Fibroblast of lung (primary cell): ENCODE measurements at regions not wholly inside any gene's neighbourhood (a gene's known extent, or its start where the extent isn't known, plus 50 kb on each side); places are given as distances from the start of the nearest gene placed in this dataset.

Experiments used
- DNase-seq, 2 donors: peaks; one replicate each; pipeline versions ENCODE4 v3.0.0 to v3.0.0-alpha.2; 2010; ENCODE audit warnings: low read depth in 2 of 2
- H2AFZ ChIP-seq: 2 replicates; pipeline ENCODE4 v1.5.1; 2012; ENCODE audit warnings: low read length, control low read depth, inconsistent platforms
- H3K27ac ChIP-seq: 2 replicates; pipeline ENCODE4 v1.5.1; 2011; ENCODE audit warnings: low read length, control low read depth; ENCODE audit not compliant: insufficient read depth
- H3K27me3 ChIP-seq: 2 replicates; pipeline ENCODE4 v1.5.1; 2011; ENCODE audit warnings: mild to moderate bottlenecking, low read length; ENCODE audit not compliant: control insufficient read depth, insufficient read depth
- H3K36me3 ChIP-seq: 2 replicates; pipeline ENCODE4 v1.5.1; 2011; ENCODE audit warnings: low read length; ENCODE audit not compliant: control insufficient read depth, insufficient read depth
- H3K4me1 ChIP-seq: 2 replicates; pipeline ENCODE4 v1.5.1; 2011; ENCODE audit warnings: low read length; ENCODE audit not compliant: control insufficient read depth, insufficient read depth; ENCODE audit errors: extremely low read depth
- H3K4me2 ChIP-seq: 2 replicates; pipeline ENCODE4 v1.5.1; 2011; ENCODE audit warnings: low read length, control low read depth; ENCODE audit not compliant: insufficient read depth; ENCODE audit errors: extremely low read depth
- H3K4me3 ChIP-seq, 4 experiments: fragments of 200-600 bp in 1 of 4; sonication (generic) in 1 of 4; replicated peaks in 1 of 4; 2 replicates each; pipeline ENCODE4 v1.5.1; 2011 to 2016; ENCODE audit warnings: low read length in 4 of 4, low read depth in 3 of 4, mild to moderate bottlenecking in 3 of 4, control low read depth in 2 of 4, inconsistent platforms in 1 of 4, mixed read lengths in 1 of 4; ENCODE audit not compliant: insufficient read depth in 1 of 4; ENCODE audit errors: control extremely low read depth in 1 of 4
- H3K79me2 ChIP-seq: 2 replicates; pipeline ENCODE4 v1.5.1; 2012; ENCODE audit warnings: mild to moderate bottlenecking, low read length, inconsistent platforms; ENCODE audit not compliant: control insufficient read depth, insufficient read depth
- H3K9ac ChIP-seq: 2 replicates; pipeline ENCODE4 v1.5.1; 2011; ENCODE audit warnings: mild to moderate bottlenecking, low read length, control low read depth; ENCODE audit not compliant: insufficient read depth
- H3K9me3 ChIP-seq: 2 replicates; pipeline ENCODE4 v1.5.1; 2012; ENCODE audit warnings: low read depth, low read length; ENCODE audit not compliant: control insufficient read depth, insufficient read depth
- H4K20me1 ChIP-seq: 2 replicates; pipeline ENCODE4 v1.5.1; 2011; ENCODE audit warnings: low read length; ENCODE audit not compliant: control insufficient read depth, insufficient read depth; ENCODE audit errors: extremely low read depth
- CTCF ChIP-seq, 2 donors: IDR thresholded peaks in 1 of 2; conservative IDR thresholded peaks in 1 of 2; 1 replicate in 1 of 2; 2 replicates in 1 of 2; pipeline ENCODE4 v1.5.1; 2011 to 2012; ENCODE audit warnings: low read length in 2 of 2, control low read depth in 1 of 2, inconsistent platforms in 1 of 2, low read depth in 1 of 2, mild to moderate bottlenecking in 1 of 2
- EZH2 ChIP-seq: IDR thresholded peaks from 2 replicates; pipeline ENCODE4 v1.5.1; 2012; ENCODE audit warnings: low read length, control low read depth, mild to moderate bottlenecking; ENCODE audit errors: missing control alignments

DNA sequence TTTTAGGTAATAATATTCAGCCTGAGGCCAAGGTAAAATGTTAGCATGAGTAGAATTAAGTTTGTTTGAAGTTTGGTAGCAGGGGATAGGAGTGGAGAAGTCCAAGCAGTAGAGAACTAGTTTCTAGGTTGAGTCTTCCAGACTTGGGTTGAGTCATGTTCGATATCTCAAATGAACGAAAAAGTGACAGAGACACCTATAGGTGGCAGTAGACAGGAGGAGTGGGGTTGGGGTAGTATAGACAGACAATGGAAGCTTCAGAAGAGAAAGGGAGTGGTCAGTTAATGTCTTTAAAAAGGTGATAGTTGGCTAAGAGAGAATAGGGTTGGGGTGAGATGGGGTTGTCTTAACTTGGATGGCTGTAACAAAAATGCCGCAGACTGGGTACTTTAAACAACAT lies 58.7 kb upstream of the EMCN start:
- Histone ChIP-seq H3K4me2 (no peak overlapping the region), H2AFZ (no peak overlapping the region), H3K27me3 (no peaks in the 10 kb centered on the region), H3K36me3 (no peaks in the 10 kb centered on the region), H3K9me3 (no peaks in the 10 kb centered on the region), H3K4me3 (no peak overlapping the region), H3K4me1 (no peaks in the 10 kb centered on the region), H4K20me1 (no peaks in the 10 kb centered on the region), H3K79me2 (no peaks in the 10 kb centered on the region), H3K9ac (no peak overlapping the region), H3K27ac (no peak overlapping the region)
- no peak for TF ChIP-seq EZH2
- no peak for DNase-seq

DNA sequence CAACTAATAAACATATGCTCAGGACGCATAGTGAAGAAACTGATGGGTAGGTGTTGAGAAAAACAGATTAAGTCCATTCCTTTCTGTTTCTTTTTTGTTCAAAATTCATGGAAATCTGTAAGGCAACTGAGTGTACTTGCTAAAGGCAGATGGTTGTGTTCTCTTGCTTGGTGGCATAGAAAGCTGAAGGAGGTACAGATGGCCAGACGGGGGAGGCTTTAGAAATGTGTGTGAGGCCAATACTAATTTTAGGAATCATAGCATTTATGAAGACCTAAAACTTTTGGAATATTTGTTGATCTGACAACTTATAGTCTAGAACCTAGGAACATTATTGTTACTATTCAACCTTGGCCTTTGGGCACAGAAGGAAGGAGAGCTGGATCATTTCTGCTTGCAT lies 56.8 kb upstream of the EMCN start:
- TF ChIP-seq CTCF (conservative IDR thresholded peaks at IDR 0.05 in 1 of 2, IDR thresholded peaks at IDR 0.05 in 1 of 2; ENCODE audit: low read depth in 1 of 2, low read length in 2 of 2) (no peak), EZH2 (no peak)
- Histone ChIP-seq H3K4me3 (no peak overlapping the region), H2AFZ (no peak overlapping the region), H3K27ac (no peak overlapping the region), H3K9me3 (no peaks in the 10 kb centered on the region), H4K20me1 (no peaks in the 10 kb centered on the region), H3K79me2 (no peaks in the 10 kb centered on the region), H3K27me3 (no peaks in the 10 kb centered on the region), H3K9ac (no peak overlapping the region), H3K4me2 (no peak overlapping the region), H3K36me3 (no peaks in the 10 kb centered on the region), H3K4me1 (no peaks in the 10 kb centered on the region)
- no peak for DNase-seq

- Histone ChIP-seq H3K27ac (no peak overlapping the region), H2AFZ (no peak overlapping the region), H3K27me3 (no peaks in the 10 kb centered on the region), H4K20me1 (no peaks in the 10 kb centered on the region), H3K4me2 (no peak overlapping the region), H3K9ac (no peak overlapping the region), H3K4me3 (no peak overlapping the region), H3K79me2 (no peaks in the 10 kb centered on the region), H3K4me1 (no peaks in the 10 kb centered on the region), H3K36me3 (no peaks in the 10 kb centered on the region), H3K9me3 (no peaks in the 10 kb centered on the region)
- TF ChIP-seq CTCF (conservative IDR thresholded peaks at IDR 0.05 in 1 of 2, IDR thresholded peaks at IDR 0.05 in 1 of 2; ENCODE audit: low read depth in 1 of 2, low read length in 2 of 2) (no peak), EZH2 (no peak)
- no peak for DNase-seq
Observed at GRCh38 chr4:100569196-100569595, 51.4 kb upstream of the EMCN start.
